PC-9 (cell line): ENCODE measurements at regions not wholly inside any gene's neighbourhood (a gene's known extent, or its start where the extent isn't known, plus 50 kb on each side); places are given as distances from the start of the nearest gene placed in this dataset.

Experiments used
- EZH2 ChIP-seq: fragments of 200-600 bp; sonication (generic); IDR thresholded peaks from 2 replicates; pipeline ENCODE4 v1.8.0; 2017; ENCODE audit warnings: antibody characterized with exemption, low read depth
- TF ChIP-seq, protein P1 (sequence below): fragments of 200-600 bp; sonication (generic); conservative IDR thresholded peaks from 2 replicates; pipeline ENCODE4 v1.6.1; 2017; ENCODE audit warnings: mixed run types, antibody characterized with exemption, mild to moderate bottlenecking, moderate library complexity

DNA sequence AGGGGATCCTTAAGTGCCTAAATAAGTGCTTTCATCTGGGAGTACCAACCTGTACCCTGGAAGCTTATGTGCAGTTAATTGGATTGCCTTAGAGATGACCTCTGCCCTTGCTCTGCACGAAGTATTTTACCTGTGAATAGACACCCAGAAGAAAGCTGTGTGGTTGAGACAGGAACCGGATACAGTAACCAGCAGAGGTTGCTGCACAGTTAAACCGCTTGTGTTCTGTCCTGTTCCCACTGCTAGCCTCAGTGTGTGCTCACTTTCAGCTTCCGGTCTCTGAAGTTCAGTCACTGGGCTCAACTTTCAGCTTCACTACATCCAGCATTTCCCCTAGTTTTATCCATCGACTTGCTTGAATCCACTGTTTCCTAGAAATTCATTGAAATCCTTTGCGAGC lies 185.3 kb downstream of the FAM170A start:
- TF ChIP-seq, protein P1, sequence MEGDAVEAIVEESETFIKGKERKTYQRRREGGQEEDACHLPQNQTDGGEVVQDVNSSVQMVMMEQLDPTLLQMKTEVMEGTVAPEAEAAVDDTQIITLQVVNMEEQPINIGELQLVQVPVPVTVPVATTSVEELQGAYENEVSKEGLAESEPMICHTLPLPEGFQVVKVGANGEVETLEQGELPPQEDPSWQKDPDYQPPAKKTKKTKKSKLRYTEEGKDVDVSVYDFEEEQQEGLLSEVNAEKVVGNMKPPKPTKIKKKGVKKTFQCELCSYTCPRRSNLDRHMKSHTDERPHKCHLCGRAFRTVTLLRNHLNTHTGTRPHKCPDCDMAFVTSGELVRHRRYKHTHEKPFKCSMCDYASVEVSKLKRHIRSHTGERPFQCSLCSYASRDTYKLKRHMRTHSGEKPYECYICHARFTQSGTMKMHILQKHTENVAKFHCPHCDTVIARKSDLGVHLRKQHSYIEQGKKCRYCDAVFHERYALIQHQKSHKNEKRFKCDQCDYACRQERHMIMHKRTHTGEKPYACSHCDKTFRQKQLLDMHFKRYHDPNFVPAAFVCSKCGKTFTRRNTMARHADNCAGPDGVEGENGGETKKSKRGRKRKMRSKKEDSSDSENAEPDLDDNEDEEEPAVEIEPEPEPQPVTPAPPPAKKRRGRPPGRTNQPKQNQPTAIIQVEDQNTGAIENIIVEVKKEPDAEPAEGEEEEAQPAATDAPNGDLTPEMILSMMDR = no peak
- TF ChIP-seq EZH2 = no peak
